Mesothelial cell of epicardium (in vitro differentiated cells): ENCODE measurements at regions not wholly inside any gene's neighbourhood (a gene's known extent, or its start where the extent isn't known, plus 50 kb on each side); places are given as distances from the start of the nearest gene placed in this dataset.
A peak's percentile ranks its signal among the peaks of the same experiment; 100 is the strongest.
"Not testable (repeated sequence)": the region's sequence is repeated elsewhere in the genome, so short reads cannot be mapped to it uniquely, and the experiment has no call there.

Experiments
- DNase-seq, 2 experiments: peaks; one replicate each; pipeline ENCODE4 v3.0.0; 2021; ENCODE audit warnings: low spot score in 2 of 2; ENCODE audit not compliant: unreplicated experiment in 2 of 2
- H3K27ac Mint-ChIP-seq: 2 replicates; pipeline ENCODE4 v1.8.0; 2021; ENCODE audit warnings: mixed read lengths
- H3K27me3 Mint-ChIP-seq: 2 replicates; pipeline ENCODE4 v1.8.0; 2021; ENCODE audit warnings: low read depth, mixed read lengths
- H3K36me3 Mint-ChIP-seq: 2 replicates; pipeline ENCODE4 v1.8.0; 2021; ENCODE audit warnings: mixed read lengths
- H3K4me1 Mint-ChIP-seq: 2 replicates; pipeline ENCODE4 v1.8.0; 2021; ENCODE audit warnings: mixed read lengths
- H3K4me3 Mint-ChIP-seq: 2 replicates; pipeline ENCODE4 v1.8.0; 2021; ENCODE audit warnings: mild to moderate bottlenecking, moderate library complexity, mixed read lengths
- H3K9me3 Mint-ChIP-seq: 2 replicates; pipeline ENCODE4 v1.8.0; 2021; ENCODE audit warnings: mixed read lengths
- TF ChIP-seq, protein P1 (sequence below): fragments of 200-600 bp; sonication (generic); IDR thresholded peaks from one replicate; pipeline ENCODE4 v1.5.0; 2021; ENCODE audit warnings: antibody characterized with exemption; ENCODE audit not compliant: unreplicated experiment

DNA sequence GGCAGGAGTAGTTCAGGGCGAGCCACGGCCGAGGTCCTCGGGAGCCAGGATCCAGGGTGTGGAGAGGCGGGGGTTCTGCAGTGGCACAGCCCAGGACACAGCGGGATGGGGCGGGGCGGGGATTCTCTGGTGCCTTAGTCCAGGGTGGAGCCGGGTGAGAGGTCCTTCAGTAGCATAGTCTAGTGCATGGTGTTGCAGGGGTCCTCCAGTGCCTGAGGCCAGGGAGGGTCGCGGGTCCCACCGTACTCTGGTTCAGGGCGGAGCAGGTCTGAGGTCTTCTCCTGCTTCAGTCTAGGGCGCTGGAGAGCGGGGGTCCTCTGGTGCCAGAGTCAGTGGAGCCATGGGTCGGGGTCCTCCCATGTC, 131.1 kb downstream of the CCDC74A start:
- Mint-ChIP-seq H3K27ac (no peak overlapping the region), H3K4me1 (no peaks in the 10 kb centered on the region), H3K9me3 (peaks cover 3% of the 10 kb centered on the region), H3K27me3 (peaks cover 24% of the 10 kb centered on the region), H3K36me3 (no peaks in the 10 kb centered on the region), H3K4me3 (no peak overlapping the region)
- TF ChIP-seq, protein P1, sequence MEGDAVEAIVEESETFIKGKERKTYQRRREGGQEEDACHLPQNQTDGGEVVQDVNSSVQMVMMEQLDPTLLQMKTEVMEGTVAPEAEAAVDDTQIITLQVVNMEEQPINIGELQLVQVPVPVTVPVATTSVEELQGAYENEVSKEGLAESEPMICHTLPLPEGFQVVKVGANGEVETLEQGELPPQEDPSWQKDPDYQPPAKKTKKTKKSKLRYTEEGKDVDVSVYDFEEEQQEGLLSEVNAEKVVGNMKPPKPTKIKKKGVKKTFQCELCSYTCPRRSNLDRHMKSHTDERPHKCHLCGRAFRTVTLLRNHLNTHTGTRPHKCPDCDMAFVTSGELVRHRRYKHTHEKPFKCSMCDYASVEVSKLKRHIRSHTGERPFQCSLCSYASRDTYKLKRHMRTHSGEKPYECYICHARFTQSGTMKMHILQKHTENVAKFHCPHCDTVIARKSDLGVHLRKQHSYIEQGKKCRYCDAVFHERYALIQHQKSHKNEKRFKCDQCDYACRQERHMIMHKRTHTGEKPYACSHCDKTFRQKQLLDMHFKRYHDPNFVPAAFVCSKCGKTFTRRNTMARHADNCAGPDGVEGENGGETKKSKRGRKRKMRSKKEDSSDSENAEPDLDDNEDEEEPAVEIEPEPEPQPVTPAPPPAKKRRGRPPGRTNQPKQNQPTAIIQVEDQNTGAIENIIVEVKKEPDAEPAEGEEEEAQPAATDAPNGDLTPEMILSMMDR, result no peak
- DNase-seq, result no peak

DNA sequence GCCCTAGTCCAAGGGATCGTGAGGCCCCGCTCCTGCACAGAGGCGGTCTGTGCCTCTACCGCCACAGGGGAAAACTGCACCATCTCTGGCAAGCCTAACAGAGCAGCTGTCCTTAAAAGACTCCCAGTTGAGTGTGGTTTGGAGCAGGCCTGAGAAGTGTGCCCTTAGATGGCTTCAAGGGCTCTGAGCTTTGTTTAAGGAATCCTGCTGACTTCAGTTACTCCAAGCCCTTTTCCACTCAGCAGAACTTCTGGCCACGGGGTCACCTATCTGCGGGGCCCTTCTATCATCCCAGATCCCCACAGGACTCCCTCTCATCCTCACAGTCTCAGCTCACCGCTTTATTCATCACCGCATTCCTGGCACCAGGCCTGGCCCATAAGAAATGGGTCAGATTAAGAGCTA, 131.5 kb downstream of the CCDC74A start:
- Mint-ChIP-seq H3K36me3 (no peaks in the 10 kb centered on the region), H3K27ac (no peak overlapping the region), H3K9me3 (peaks cover 3% of the 10 kb centered on the region), H3K4me1 (no peaks in the 10 kb centered on the region), H3K4me3 (no peak overlapping the region), H3K27me3 (peaks cover 21% of the 10 kb centered on the region)
- DNase-seq, result no peak
- TF ChIP-seq, protein P1, result no peak

DNA sequence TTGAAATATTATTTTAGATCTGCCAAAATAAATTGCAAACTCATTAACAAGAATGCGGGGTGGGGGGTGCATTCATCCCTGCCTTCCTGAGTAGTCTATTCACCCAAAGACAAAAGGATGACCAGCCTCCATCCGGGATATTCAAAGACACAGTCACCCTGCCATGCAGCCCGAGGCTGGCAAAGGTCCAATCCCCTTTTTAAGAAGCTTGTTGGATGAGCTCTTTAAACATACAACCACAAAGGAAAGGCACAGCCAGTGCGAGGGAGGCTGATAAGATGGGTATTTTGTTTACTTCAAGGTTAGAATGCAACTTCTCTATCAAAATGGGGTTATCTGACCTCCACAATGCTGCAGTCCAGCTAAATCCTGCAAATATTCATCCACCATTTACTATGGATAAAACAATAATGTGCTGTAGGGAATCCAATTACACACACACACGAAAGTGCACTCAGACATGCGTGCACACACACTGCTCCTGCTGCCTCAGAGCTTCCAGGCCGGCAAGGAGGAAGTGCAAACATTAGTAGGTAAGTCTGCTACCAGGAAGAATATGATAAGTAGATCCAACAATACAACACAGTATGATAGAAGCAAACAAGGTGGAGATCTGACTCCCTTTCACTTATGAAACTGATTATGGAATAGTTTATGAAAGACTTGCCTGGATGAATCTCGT, 133.6 kb downstream of the CCDC74A start:
- not testable (repeated sequence) for H3K9me3 Mint-ChIP-seq, DNase-seq, H3K27me3 Mint-ChIP-seq, H3K36me3 Mint-ChIP-seq, H3K27ac Mint-ChIP-seq, H3K4me3 Mint-ChIP-seq, H3K4me1 Mint-ChIP-seq

DNA sequence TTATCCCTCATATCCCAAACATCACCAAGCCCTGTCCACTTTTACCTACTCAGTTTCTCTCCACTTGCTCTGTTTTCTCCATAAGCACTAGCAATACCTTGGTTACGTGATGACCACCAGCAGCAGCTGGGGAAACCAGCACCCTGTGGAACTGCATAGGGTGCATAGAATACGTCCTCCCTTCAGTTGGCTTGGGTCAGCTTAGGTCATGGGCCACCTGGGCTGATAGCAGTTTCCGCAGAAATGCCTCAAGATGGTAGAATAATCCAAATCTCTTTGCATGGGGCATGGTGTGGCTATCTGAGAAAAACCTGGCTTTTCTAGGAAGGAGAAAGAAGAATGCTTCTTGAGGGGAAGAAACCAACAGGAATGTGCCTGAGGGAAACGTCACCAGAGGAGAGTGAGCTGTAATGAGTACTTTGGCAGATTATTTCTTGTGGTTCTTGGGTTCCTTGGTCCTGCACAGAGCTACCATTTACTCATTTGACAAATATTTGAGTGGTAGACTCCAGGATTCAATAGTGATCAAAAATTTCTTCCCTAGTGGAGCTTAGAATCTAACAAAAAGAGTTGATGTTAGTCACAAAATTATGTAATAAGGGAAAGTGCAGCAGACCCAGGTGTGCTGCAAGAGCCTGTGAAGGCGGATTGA, 134.3 kb downstream of the CCDC74A start:
- H3K4me3 Mint-ChIP-seq, H3K36me3 Mint-ChIP-seq, H3K9me3 Mint-ChIP-seq, H3K4me1 Mint-ChIP-seq, H3K27me3 Mint-ChIP-seq, DNase-seq, H3K27ac Mint-ChIP-seq: not testable (repeated sequence)

DNA sequence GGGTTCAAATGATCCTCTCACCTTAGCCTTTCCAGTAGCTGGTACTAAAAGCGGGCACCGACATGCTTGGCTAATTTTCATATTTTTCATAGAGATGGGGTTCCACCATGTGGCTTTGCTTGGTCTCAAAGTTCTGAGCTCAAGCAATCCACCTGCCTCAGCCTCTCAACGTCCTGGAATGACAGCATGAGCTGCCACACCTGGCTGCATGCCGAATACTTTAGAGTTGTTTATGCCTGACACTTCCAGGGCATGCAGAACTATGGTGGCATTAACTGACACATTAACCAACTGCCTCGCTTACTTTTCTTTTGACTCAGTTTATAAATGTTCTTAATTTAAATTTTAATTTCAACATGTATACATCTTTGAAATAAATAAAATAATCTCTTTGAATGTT, 135.8 kb downstream of the CCDC74A start:
- H3K4me1 Mint-ChIP-seq, H3K9me3 Mint-ChIP-seq, H3K36me3 Mint-ChIP-seq, H3K4me3 Mint-ChIP-seq, DNase-seq, H3K27me3 Mint-ChIP-seq, H3K27ac Mint-ChIP-seq: not testable (repeated sequence)

DNA sequence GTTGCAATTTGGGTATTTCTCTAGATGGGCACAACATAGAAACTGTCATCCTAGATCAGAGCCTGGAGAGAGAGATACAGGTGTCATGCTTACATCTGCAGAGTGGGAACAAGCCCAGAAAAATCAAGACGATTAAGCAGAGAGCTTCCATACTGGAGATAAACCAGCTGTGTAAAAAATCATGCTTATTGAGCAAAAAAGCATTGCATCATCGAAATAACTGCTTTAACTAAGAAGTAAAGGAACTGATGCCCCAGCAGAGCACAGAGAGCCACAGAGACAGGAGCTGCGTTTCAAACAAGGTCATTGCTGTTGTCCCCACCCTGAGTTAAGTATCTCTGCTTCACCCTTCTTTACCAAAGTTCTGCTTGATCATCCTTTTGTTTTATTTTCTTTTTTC, 138.0 kb downstream of the CCDC74A start:
- H3K36me3 Mint-ChIP-seq, DNase-seq, H3K9me3 Mint-ChIP-seq, H3K27ac Mint-ChIP-seq, H3K27me3 Mint-ChIP-seq, H3K4me1 Mint-ChIP-seq, H3K4me3 Mint-ChIP-seq: not testable (repeated sequence)

DNA sequence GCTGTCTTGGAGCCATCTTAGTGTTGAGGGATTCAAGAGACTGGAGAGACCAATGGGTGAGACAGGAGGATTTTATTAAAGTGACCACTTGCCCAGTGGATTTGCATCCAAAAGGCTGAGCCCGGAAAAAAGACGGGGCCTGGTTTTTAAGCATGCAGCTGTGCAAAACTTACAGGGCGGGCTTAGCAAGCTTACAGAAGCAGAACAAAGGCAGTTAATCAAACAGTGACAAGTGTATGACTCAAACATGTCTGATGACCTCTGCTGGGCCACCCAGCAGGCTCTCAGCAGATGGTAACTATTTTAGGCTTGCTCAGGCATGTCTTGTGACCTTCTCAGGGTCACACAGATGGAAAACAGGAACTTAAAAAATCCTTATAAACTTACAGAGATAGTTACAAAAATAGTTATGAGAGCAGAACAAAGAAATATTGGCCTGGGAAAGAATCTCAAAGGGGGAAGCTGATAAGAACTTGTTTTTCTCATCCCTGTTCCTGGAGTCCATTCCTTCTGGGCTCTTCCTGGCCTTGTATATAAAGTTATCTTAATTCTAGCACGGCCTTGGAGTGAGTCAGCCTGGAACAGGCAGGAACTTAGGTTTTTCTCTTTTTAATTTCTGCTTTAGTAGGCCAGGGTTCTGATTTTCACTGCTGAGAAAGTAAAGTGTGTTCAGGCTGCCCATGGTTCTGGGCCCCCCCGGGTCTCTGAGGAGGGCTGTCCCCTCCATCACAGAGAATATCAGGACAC, 141.3 kb downstream of the CCDC74A start:
- not testable (repeated sequence) for H3K9me3 Mint-ChIP-seq, H3K36me3 Mint-ChIP-seq, H3K4me3 Mint-ChIP-seq, H3K4me1 Mint-ChIP-seq, DNase-seq
- Mint-ChIP-seq H3K27me3 (peaks cover 14% of the 10 kb centered on the region), H3K27ac (peak overlapping the region; percentile 74)

DNA sequence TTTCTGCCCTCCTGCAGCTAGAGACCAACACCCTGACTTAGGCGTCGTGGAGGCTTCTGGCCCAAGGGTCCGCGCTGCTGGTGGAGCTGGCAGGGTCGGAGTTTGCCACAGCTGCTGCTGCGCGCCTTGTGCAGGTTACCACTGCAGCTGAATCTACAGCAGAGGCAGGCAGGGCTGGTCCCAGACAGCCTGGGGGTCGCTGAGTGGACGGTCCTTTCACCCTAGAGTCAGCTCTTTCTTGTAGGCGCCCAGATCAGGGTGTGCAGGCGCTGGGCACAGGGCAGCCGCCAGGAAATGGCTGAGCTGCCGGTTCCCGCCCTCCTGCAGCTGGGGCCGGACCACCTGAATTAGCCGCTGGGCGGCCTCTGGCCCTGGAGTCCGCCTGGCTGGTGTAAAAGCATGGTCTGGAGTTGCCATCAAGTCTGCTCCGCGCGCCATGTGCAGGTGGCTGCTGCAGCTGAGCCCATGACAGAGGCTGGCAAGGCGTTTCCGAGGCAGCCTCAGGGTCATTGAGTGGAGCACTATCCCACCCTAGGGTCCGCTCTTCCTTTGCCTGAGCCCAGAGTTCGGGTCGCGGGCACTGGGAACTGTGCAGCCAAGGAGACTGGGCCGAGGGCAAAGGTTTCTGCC, 144.3 kb downstream of the CCDC74A start:
- peaks cover 41% of the 10 kb centered on the region for H3K27me3 Mint-ChIP-seq
- not testable (repeated sequence) for H3K4me3 Mint-ChIP-seq, H3K9me3 Mint-ChIP-seq, DNase-seq, H3K36me3 Mint-ChIP-seq, H3K4me1 Mint-ChIP-seq, H3K27ac Mint-ChIP-seq
